ENCODE measurements at regions not wholly inside any gene's neighbourhood (a gene's known extent, or its start where the extent isn't known, plus 50 kb on each side); places are given as distances from the start of the nearest gene placed in this dataset.

- intact Hi-C loops (cut with DNase I): no loop called here
- H3K27me3 ChIP-seq: no peaks in the 10 kb centered on the region
- no peak overlapping the region for H3K4me3 ChIP-seq
- H3K9me3 ChIP-seq (replicated peaks in 1 of 3): no peaks in the 10 kb centered on the region
- H3K36me3 ChIP-seq (replicated peaks in 1 of 2): no peaks in the 10 kb centered on the region
- no peaks in the 10 kb centered on the region for H3K4me1 ChIP-seq (replicated peaks in 1 of 2)
- DNase-seq: no peak
- 82 to 94% (median 86%) methylated on average over 1 of the region's 1 CpG for WGBS, 4 donors
- no peak for TF ChIP-seq POLR2A (IDR thresholded peaks at IDR 0.05)
- H3K27ac ChIP-seq: no peak overlapping the region
Observed at GRCh38 chr7:12002428-12002827, 170.4 kb upstream of the THSD7A start.

- Histone ChIP-seq H3K4me1 (replicated peaks in 1 of 2) (no peaks in the 10 kb centered on the region), H3K9me3 (replicated peaks in 1 of 3) (no peaks in the 10 kb centered on the region), H3K4me3 (no peak overlapping the region), H3K27me3 (no peaks in the 10 kb centered on the region), H3K36me3 (replicated peaks in 1 of 2) (no peaks in the 10 kb centered on the region), H3K27ac (no peak overlapping the region)
- intact Hi-C loops (cut with DNase I): no loop called here
- TF ChIP-seq, protein P1, sequence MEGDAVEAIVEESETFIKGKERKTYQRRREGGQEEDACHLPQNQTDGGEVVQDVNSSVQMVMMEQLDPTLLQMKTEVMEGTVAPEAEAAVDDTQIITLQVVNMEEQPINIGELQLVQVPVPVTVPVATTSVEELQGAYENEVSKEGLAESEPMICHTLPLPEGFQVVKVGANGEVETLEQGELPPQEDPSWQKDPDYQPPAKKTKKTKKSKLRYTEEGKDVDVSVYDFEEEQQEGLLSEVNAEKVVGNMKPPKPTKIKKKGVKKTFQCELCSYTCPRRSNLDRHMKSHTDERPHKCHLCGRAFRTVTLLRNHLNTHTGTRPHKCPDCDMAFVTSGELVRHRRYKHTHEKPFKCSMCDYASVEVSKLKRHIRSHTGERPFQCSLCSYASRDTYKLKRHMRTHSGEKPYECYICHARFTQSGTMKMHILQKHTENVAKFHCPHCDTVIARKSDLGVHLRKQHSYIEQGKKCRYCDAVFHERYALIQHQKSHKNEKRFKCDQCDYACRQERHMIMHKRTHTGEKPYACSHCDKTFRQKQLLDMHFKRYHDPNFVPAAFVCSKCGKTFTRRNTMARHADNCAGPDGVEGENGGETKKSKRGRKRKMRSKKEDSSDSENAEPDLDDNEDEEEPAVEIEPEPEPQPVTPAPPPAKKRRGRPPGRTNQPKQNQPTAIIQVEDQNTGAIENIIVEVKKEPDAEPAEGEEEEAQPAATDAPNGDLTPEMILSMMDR (IDR thresholded peaks at IDR 0.05): no peak
- no peak for TF ChIP-seq POLR2A (IDR thresholded peaks at IDR 0.05)
- no peak for DNase-seq
- 88 to 92% (median 90%) methylated on average over 5 of the region's 5 CpGs for WGBS, 4 donors
Observed at GRCh38 chr7:12004581-12004980, 172.6 kb upstream of the THSD7A start.

DNA sequence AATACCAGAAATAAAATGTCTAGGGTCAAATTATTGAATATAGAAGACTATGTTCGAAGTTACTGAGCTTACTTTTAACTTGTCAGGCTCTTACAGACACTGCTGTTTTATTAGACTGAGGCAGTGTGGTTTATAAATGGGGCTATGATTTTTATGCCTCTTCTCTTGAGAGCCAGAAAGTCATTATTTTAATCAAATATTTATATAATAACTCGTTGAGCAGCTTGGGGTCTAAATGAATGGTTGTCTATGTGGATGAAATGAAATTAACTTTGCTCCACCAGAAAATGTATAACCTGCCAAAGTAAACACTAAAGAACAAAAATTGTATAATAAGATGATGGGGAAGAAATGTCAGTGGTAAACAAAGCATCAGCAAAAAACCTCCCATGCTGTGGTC is 175.6 kb upstream of the THSD7A start:
- TF ChIP-seq, protein P1 (IDR thresholded peaks at IDR 0.05): no peak
- no peak for TF ChIP-seq POLR2A (IDR thresholded peaks at IDR 0.05)
- H3K27me3 ChIP-seq: no peaks in the 10 kb centered on the region
- H3K27ac ChIP-seq: no peak overlapping the region
- H3K9me3 ChIP-seq (replicated peaks in 1 of 3): no peaks in the 10 kb centered on the region
- intact Hi-C loops (cut with DNase I): no loop called here
- H3K4me1 ChIP-seq (replicated peaks in 1 of 2): no peaks in the 10 kb centered on the region
- H3K36me3 ChIP-seq (replicated peaks in 1 of 2): no peaks in the 10 kb centered on the region
- no peak for DNase-seq
- no peak overlapping the region for H3K4me3 ChIP-seq
- 44 to 63% (median 51%) methylated on average over 2 of the region's 2 CpGs for WGBS, 4 donors

GRCh38 chr7:12013983-12014382 is 182.0 kb upstream of the THSD7A start:
- H3K36me3 ChIP-seq (replicated peaks in 1 of 2): no peaks in the 10 kb centered on the region
- no peak overlapping the region for H3K4me3 ChIP-seq
- DNase-seq: no peak
- H3K27ac ChIP-seq: no peak overlapping the region
- no peaks in the 10 kb centered on the region for H3K9me3 ChIP-seq (replicated peaks in 1 of 3)
- TF ChIP-seq POLR2A (IDR thresholded peaks at IDR 0.05): no peak
- TF ChIP-seq, protein P1 (IDR thresholded peaks at IDR 0.05): no peak
- intact Hi-C loops (cut with DNase I): no loop called here
- no peaks in the 10 kb centered on the region for H3K4me1 ChIP-seq (replicated peaks in 1 of 2)
- no peaks in the 10 kb centered on the region for H3K27me3 ChIP-seq
- WGBS, 4 donors: 88 to 97% (median 93%) methylated on average over 1 of the region's 1 CpG

DNA sequence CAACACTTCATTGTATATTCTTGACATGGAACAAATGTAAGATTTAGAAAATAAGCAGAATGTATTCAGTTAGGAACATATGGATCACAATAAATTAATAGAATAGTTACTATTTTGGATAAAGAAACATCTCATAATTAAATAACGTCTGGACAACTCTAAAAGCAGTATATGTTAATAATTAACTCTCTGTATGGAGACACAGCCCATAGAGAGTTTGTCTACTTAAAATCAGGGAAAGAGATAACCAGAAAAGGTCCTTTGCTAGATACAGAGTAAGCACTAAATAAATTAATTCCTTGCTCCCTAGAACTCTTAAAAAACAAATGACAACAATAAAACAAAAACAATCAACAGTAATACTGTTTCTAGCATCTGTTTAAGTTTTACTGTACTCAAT is 184.4 kb upstream of the THSD7A start:
- intact Hi-C loops (cut with DNase I): no loop called here
- TF ChIP-seq POLR2A (IDR thresholded peaks at IDR 0.05): no peak
- TF ChIP-seq, protein P1 (IDR thresholded peaks at IDR 0.05): no peak
- DNase-seq: no peak
- WGBS, 4 donors: 63 to 80% (median 71%) methylated on average over 1 of the region's 1 CpG
- Histone ChIP-seq H3K9me3 (replicated peaks in 1 of 3) (no peaks in the 10 kb centered on the region), H3K4me1 (replicated peaks in 1 of 2) (no peaks in the 10 kb centered on the region), H3K4me3 (no peak overlapping the region), H3K27me3 (no peaks in the 10 kb centered on the region), H3K27ac (no peak overlapping the region), H3K36me3 (replicated peaks in 1 of 2) (no peaks in the 10 kb centered on the region)

All from adrenal gland (tissue), 9 donors.